GM11168 (cell line): ENCODE measurements at regions not wholly inside any gene's neighbourhood (a gene's known extent, or its start where the extent isn't known, plus 50 kb on each side); places are given as distances from the start of the nearest gene placed in this dataset.
"Not testable (repeated sequence)": the region's sequence is repeated elsewhere in the genome, so short reads cannot be mapped to it uniquely, and the experiment has no call there.

Experiments
- in situ Hi-C: fragments of 300-500 bp; cut with MboI; formaldehyde crosslinking; loops from one replicate; pipeline ENCODE4 v1.12.0; 2022; ENCODE audit warnings: low sequenced_read_pairs; ENCODE audit not compliant: unreplicated experiment

DNA sequence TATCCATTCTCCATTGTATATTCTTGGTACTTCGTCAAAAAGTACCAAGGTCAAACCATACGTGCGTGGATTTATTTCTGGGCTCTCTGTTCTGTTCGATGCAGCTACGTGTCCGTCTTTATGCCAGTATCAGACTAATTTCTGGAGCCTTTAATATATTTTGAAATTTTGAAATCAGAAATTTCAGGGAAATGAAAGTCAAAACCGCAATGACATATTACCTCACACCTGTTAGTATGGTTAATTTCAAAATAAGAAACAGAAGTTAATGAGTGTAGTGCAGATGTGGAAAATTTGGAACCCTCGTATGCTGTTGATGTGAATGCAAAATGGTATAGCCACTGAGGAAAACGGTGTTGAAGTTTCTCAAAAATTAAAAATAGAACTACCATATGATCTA, 156.1 kb upstream of the TRIB2 start:
- in situ Hi-C loops = no loop called here

GRCh38 chr2:12567411-12567810, 149.3 kb upstream of the TRIB2 start:
- in situ Hi-C loops = no loop called here

DNA sequence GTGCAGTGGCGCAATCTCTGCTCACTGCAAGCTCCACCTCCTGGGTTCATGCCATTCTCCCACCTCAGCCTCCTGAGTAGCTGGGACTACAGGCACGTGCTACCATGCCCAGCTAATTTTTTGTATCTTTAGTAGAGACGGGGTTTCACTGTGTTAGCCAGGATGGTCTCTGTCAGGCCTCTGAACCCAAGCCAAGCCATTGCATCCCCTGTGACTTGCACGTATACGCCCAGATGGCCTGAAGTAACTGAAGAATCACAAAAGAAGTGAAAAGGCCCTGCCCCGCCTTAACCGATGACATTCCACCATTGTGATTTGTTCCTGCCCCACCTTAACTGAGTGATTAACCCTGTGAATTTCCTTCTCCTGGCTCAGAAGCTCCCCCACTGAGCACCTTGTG, 147.2 kb upstream of the TRIB2 start:
- in situ Hi-C loops = not testable (repeated sequence)

DNA sequence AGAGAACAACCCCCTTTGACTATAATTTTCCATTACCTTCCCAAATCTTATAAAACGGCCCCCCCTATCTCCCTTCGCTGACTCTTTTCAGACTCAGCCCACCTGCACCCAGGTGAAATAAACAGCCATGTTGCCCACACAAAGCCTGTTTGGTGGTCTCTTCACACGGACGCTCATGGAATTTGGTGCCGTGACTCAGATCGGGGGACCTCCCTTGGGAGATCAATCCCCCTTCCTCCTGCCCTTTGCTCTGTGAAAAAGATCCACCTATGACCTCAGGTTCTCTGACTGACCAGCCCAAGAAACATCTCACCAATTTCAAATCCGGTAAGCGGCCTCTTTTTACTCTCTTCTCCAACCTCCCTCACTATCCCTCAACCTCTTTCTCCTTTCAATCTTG, 146.8 kb upstream of the TRIB2 start:
- in situ Hi-C loops = not testable (repeated sequence)

GRCh38 chr2:12577091-12577490, 139.6 kb upstream of the TRIB2 start:
- in situ Hi-C loops = no loop called here

DNA sequence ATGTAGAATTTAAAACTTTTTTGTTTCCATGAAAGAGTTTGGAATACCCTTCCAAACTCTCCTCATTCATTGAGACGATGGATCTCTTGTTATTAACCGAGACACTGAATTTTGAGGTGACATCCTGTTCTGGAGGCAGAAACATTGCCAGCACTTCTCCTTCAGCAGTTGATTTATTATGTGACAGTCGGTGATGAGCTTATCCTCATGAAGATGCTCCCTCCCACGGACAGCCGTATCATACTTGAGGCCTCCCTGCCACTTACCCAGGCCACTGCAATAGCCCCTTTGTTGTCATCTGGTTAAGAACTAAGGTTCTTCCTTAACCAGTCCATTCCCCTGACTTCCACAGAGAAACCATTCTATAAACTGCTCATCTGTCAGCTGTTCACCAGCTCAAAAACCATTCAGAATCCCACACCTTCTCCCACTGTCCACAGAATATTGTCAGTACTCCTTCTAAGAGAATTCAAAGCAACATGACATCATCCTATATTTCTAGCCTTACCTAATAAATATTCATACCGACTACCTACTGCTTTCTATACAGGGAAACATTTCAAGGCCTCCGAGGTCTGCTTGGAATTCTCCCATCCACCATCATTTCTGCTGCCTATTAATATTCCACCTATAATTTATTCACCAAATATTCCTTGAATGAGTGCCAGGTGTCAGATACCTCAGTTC, 139.0 kb upstream of the TRIB2 start:
- in situ Hi-C loops = no loop called here

GRCh38 chr2:12579018-12579417, 137.7 kb upstream of the TRIB2 start:
- in situ Hi-C loops = no loop called here

- in situ Hi-C loops = no loop called here
These were observed 132.4 kb upstream of the TRIB2 start for GRCh38 chr2:12584338-12584737.

DNA sequence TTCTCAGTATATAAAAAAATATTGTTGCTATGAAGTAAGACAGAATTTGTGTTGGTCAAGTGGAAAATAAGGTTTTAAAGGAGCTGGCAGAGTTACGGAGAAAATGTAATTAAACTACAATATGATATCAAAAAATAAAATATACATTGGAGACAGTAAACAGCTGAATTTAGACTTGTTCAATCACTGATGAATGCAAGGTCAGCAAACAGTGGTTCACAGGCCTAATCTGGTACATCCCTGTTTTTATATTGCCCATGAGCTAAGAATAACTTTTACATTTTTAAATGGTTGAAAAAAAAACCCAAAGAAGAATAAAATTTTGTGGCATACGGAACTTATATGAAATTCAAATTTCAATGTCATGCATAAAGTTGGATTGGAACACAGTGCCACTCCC, 131.0 kb upstream of the TRIB2 start:
- in situ Hi-C loops = no loop called here

DNA sequence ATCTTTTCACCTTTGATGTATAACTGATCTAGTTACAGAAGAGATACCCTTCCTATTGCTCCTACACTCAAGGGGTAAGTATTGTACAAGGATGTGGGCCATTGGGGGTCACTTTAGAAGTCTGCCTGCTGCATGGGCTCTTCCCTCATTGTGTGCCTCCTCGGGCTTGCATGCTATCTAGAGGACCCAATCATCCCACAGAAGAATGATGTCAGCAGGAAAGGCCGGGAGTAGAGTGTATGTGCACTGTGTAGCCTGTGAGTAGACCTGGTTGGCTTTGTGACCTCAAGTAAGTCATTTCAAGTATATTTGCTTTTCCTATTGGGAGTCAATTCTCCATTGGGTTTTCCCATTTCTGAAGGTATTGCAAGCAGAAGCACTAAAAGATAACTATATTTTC, 129.5 kb upstream of the TRIB2 start:
- in situ Hi-C loops = no loop called here

- in situ Hi-C loops = no loop called here
These were observed 128.8 kb upstream of the TRIB2 start for GRCh38 chr2:12587729-12588522.

GRCh38 chr2:12588986-12589385, 127.8 kb upstream of the TRIB2 start:
- in situ Hi-C loops = no loop called here

- in situ Hi-C loops = no loop called here
These were observed 126.9 kb upstream of the TRIB2 start for GRCh38 chr2:12589802-12590320.

- in situ Hi-C loops = no loop called here
These were observed 124.4 kb upstream of the TRIB2 start for GRCh38 chr2:12592296-12592695.

DNA sequence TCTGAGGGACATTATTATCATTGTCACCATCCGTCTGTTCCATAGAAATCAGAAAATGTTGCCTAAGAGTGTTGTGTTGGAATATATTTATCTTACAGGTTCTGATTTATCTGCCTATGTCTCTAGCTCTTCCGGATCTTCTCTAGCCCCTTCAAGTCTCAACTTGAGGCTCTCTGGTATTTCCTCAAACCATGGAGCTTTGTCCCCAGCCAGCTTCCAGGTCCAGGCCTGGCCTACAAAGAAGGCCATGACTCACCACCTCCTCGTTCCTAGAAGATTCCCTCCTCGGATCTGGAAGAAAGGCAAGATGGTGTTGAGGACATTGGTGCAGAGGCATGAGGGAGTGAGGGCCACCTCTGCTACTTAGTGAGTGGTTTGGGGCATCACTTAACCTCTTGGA, 122.1 kb upstream of the TRIB2 start:
- in situ Hi-C loops = no loop called here

DNA sequence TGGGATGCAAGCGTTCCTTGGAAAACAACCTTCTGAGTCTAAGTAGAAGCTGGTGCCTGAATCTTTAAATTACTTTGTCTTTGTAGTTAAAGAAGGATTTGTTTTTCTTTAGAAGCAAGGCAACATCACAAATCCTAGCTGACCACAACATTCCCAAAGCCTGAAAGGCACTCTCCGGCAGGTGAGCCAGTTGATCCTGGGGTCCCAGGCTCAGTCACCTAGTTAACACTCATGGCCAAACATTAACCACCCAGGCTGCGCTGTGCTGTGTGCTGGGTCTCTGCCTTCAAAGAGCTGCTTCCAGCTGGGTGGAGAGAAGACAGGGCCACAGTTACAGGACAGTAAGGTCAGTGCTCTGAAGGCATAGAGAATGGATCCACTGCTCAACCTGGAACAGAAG, 120.0 kb upstream of the TRIB2 start:
- in situ Hi-C loops = no loop called here

DNA sequence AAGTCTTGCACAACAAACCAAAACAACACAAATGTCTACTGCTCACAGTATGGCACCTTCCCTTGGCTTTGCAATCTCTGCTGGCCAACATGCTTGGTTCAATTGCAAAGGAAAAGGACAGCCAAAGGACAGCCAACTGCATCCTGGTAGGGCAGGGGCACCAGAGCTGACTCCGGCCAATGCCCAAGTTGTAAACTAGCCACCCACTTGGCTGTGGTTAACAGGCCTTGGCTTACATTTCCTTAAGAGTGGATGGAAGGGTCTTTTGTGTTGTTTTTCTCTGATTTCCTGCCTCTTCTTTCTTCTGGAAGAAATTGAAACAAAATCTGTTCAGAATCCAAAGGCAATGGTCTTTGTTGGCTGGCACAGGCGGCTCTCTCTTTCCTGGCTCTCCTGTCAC, 119.1 kb upstream of the TRIB2 start:
- in situ Hi-C loops = no loop called here

DNA sequence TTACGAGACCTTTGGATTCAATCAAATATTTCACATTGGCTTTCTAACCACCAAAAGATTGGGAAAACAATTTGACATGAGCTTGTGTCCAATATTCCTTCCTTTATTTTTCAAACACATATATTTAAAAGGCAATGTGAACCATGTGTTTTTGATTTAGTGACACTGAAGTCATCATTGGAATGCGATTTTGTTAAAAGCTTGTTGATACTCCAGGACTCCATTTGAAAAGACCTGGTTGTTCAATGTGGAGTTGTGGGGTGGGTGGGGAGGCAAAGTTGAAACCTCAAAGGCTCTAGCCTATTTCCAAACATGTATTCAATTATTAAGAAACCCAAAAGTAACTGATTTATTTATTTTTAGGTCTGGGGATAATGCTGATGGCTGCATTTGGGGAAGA, 114.1 kb upstream of the TRIB2 start:
- in situ Hi-C loops = no loop called here

DNA sequence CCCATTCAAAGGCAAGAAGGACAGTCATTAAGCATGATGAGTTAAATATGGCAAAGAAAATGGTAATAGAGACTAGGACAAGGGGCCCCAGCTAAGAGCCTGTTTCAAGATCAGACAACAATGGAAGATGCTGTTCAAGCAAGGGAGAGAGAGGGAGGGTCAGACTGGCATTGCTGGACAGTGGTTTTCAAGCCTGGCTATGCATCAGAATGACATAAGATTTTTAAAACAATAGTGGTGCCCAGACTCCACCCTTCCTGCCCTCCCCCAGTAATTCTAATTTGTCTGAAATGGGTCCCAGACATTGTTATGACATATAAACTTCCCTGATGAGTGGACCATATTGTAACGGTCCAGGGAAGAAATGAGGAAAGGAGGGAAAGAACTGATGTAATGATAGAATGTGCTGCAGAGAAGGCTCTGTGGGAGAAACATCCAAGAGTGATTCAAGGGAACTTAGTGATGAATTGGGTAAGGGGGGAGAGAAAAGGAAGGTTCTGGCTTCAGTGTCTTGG, 112.9 kb upstream of the TRIB2 start:
- in situ Hi-C loops = no loop called here

- in situ Hi-C loops = no loop called here
These were observed 112.4 kb upstream of the TRIB2 start for GRCh38 chr2:12604341-12604740.

- in situ Hi-C loops = no loop called here
These were observed 111.4 kb upstream of the TRIB2 start for GRCh38 chr2:12605366-12605765.
